Loucy (cell line): ENCODE measurements at regions not wholly inside any gene's neighbourhood (a gene's known extent, or its start where the extent isn't known, plus 50 kb on each side); places are given as distances from the start of the nearest gene placed in this dataset.

Experiments
- CTCF ChIP-seq: fragments of 200-600 bp; sonication (generic); conservative IDR thresholded peaks from 2 replicates; pipeline ENCODE4 v1.5.1; 2014; ENCODE audit warnings: mild to moderate bottlenecking, antibody characterized with exemption, low read length
- EZH2phosphoT487 ChIP-seq: fragments of 200-600 bp; IDR thresholded peaks from 2 replicates; pipeline ENCODE4 v1.6.1; 2018; ENCODE audit warnings: antibody characterized with exemption, mild to moderate bottlenecking, moderate library complexity, borderline replicate concordance

GRCh38 chr7:101764221-101764620 is 53.2 kb upstream of the CUX1 start:
- TF ChIP-seq CTCF (no peak), EZH2phosphoT487 (no peak)
